B cell (primary cell): ENCODE measurements at regions not wholly inside any gene's neighbourhood (a gene's known extent, or its start where the extent isn't known, plus 50 kb on each side); places are given as distances from the start of the nearest gene placed in this dataset.

Source experiments
- ATAC-seq: fragments of 200-7000 bp; cut with Tn5 transposase; one replicate; pipeline ENCODE4 v1.10.0; 2021; ENCODE audit warnings: low read depth, mild to moderate bottlenecking, moderate number of reproducible peaks, moderate library complexity
- CTCF ChIA-PET: fragments of 350-600 bp; sonication (Branson Sonifier 250); formaldehyde crosslinking; loops from one replicate; lab custom pipeline; 2021; ENCODE audit warnings: antibody characterized with exemption, inconsistent platforms; lab: Charles Lee
- POLR2A ChIA-PET: fragments of 350-600 bp; sonication (Branson Sonifier 250); formaldehyde crosslinking; loops from one replicate; lab custom pipeline; 2021; ENCODE audit warnings: antibody characterized with exemption; lab: Charles Lee
- DNase-seq: peaks from one replicate; pipeline ENCODE4 v3.0.0; 2013
- H2AFZ ChIP-seq: 2 replicates; pipeline ENCODE4 v1.6.1; 2012; ENCODE audit warnings: mild to moderate bottlenecking, low read depth, low read length; ENCODE audit not compliant: insufficient read depth, poor library complexity, severe bottlenecking
- H3K27ac ChIP-seq, 2 donors: 1 replicate in 1 of 2; 2 replicates in 1 of 2; pipeline ENCODE4 v1.5.1; 2012 to 2013; ENCODE audit warnings: low read length in 2 of 2, mild to moderate bottlenecking in 2 of 2, moderate library complexity in 1 of 2
- H3K27me3 ChIP-seq, 4 experiments: fragments of 200-600 bp in 1 of 4; sonication (generic) in 1 of 4; replicated peaks in 1 of 4; 1 replicate in 2 of 4; 2 replicates in 2 of 4; pipeline versions ENCODE4 v1.6.1 to v1.7.0; 2013 to 2016; ENCODE audit warnings: low read length in 3 of 4, mild to moderate bottlenecking in 2 of 4, mixed read lengths in 1 of 4, moderate library complexity in 1 of 4; ENCODE audit not compliant: insufficient read depth in 4 of 4, control insufficient read depth in 3 of 4; ENCODE audit errors: control extremely low read depth in 1 of 4
- H3K36me3 ChIP-seq, 2 experiments: replicated peaks in 1 of 2; 1 replicate in 1 of 2; 2 replicates in 1 of 2; pipeline versions ENCODE4 v1.6.1 to v1.7.1; 2013; ENCODE audit warnings: low read length in 1 of 2; ENCODE audit not compliant: insufficient read depth in 2 of 2, control insufficient read depth in 1 of 2; ENCODE audit errors: control extremely low read depth in 1 of 2, extremely low read depth in 1 of 2
- H3K4me1 ChIP-seq, 2 donors: fragments of 200-600 bp in 1 of 2; sonication (generic) in 1 of 2; 1 replicate in 1 of 2; 2 replicates in 1 of 2; pipeline versions ENCODE4 v1.5.1 to v1.6.1; 2013 to 2017; ENCODE audit warnings: low read length in 2 of 2; ENCODE audit not compliant: control insufficient read depth in 2 of 2, insufficient read depth in 2 of 2
- H3K4me2 ChIP-seq: replicated peaks from 2 replicates; pipeline ENCODE3; 2012; ENCODE audit warnings: mild to moderate bottlenecking, low read depth, low read length; ENCODE audit not compliant: poor library complexity, severe bottlenecking
- H3K4me3 ChIP-seq, 5 experiments: fragments of 200-600 bp in 1 of 5; sonication (generic) in 1 of 5; 1 replicate in 3 of 5; 2 replicates in 2 of 5; pipeline versions ENCODE4 v1.5.1 to v1.7.0; 2011 to 2016; ENCODE audit warnings: low read length in 4 of 5, mild to moderate bottlenecking in 4 of 5, low read depth in 2 of 5, control low read depth in 1 of 5, moderate library complexity in 1 of 5; ENCODE audit not compliant: insufficient read depth in 1 of 5; ENCODE audit errors: control extremely low read depth in 1 of 5, extremely low read depth in 1 of 5
- H3K79me2 ChIP-seq: fragments of 200-600 bp; sonication (generic); one replicate; pipeline ENCODE4 v1.6.0; 2016; ENCODE audit warnings: low read length; ENCODE audit not compliant: control insufficient read depth, insufficient read depth
- H3K9ac ChIP-seq: fragments of 200-600 bp; sonication (generic); 2 replicates; pipeline ENCODE4 v1.6.1; 2017; ENCODE audit warnings: mild to moderate bottlenecking, low read length, moderate library complexity
- H3K9me3 ChIP-seq, 3 donors: one replicate each; pipeline versions ENCODE4 v1.6.1 to v1.7.1; 2013; ENCODE audit warnings: low read length in 2 of 3; ENCODE audit not compliant: control insufficient read depth in 2 of 3, insufficient read depth in 1 of 3; ENCODE audit errors: control extremely low read depth in 1 of 3
- H4K20me1 ChIP-seq: 2 replicates; pipeline ENCODE4 v1.6.0; 2012; ENCODE audit warnings: mild to moderate bottlenecking, low read length; ENCODE audit not compliant: insufficient read depth, control insufficient read depth, poor library complexity, severe bottlenecking
- H3K27ac Mint-ChIP-seq: one replicate; pipeline ENCODE4 v1.8.0; 2021; ENCODE audit warnings: mixed read lengths
- H3K27me3 Mint-ChIP-seq: one replicate; pipeline ENCODE4 v1.8.0; 2021; ENCODE audit warnings: mixed read lengths
- H3K4me1 Mint-ChIP-seq: one replicate; pipeline ENCODE4 v1.8.0; 2021; ENCODE audit warnings: mixed read lengths
- H3K4me3 Mint-ChIP-seq: one replicate; pipeline ENCODE4 v1.8.0; 2021; ENCODE audit warnings: mixed read lengths
- H3K9me3 Mint-ChIP-seq: one replicate; pipeline ENCODE4 v1.8.0; 2022; ENCODE audit warnings: mixed read lengths; ENCODE audit not compliant: insufficient read depth
- EZH2 ChIP-seq: IDR thresholded peaks from 2 replicates; pipeline ENCODE4 v1.6.1; 2012; ENCODE audit warnings: borderline replicate concordance, low read depth, mild to moderate bottlenecking, moderate library complexity, low read length; ENCODE audit not compliant: insufficient read depth, poor library complexity, severe bottlenecking
- WGBS: methylation state at CpG from one replicate; pipeline ENCODE4 v1.1.5; 2013; ENCODE audit warnings: missing lambda C conversion rate; ENCODE audit not compliant: insufficient coverage; 5-methylcytosine and 5-hydroxymethylcytosine counted together
- intact Hi-C: fragments of 100-400 bp; cut with micrococcal nuclease; formaldehyde crosslinking; loops from one replicate; pipeline ENCODE4 v1.10.0; 2022
- TF ChIP-seq, protein P1 (sequence below): fragments of 200-600 bp; IDR thresholded peaks from one replicate; pipeline ENCODE4 v1.8.0; 2022; ENCODE audit warnings: antibody characterized with exemption, mild to moderate bottlenecking

DNA sequence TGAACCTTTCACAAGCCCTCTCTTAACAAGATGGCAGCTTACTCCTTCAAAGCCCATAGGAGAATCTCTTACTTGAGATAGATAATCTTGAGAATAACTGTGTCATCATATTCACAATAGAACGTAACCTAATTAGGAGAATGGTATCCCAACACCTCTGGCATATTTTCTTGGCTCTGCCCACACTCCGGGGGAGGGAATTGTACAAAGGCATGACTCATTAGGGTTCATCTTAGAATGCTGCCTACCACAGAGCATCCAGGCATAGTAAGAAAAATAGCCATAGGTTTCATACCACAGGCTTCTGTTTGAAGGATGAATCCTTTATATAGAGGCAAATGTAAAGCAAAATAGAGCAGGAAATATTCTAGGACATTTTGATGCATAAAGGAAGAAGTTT is 1100.6 kb upstream of the CITED2 start:
- no peak overlapping the region for H3K9ac ChIP-seq
- H3K9me3 ChIP-seq: no peaks in the 10 kb centered on the region
- H3K4me1 ChIP-seq: no peaks in the 10 kb centered on the region
- H2AFZ ChIP-seq: no peak overlapping the region
- H3K27ac Mint-ChIP-seq: no peak overlapping the region
- no peaks in the 10 kb centered on the region for H3K4me1 Mint-ChIP-seq
- ATAC-seq (no peak), DNase-seq (no peak)
- no peaks in the 10 kb centered on the region for H3K27me3 ChIP-seq
- ChIA-PET CTCF (no interaction called here), POLR2A (no interaction called here)
- intact Hi-C loops: no loop called here
- H3K79me2 ChIP-seq: no peaks in the 10 kb centered on the region
- H3K4me3 Mint-ChIP-seq: no peak overlapping the region
- H3K27ac ChIP-seq: no peak overlapping the region
- no peak overlapping the region for H3K4me2 ChIP-seq
- no peaks in the 10 kb centered on the region for H3K27me3 Mint-ChIP-seq
- H3K36me3 ChIP-seq: no peaks in the 10 kb centered on the region
- no peaks in the 10 kb centered on the region for H3K9me3 Mint-ChIP-seq
- TF ChIP-seq EZH2: no peak
- TF ChIP-seq, protein P1, sequence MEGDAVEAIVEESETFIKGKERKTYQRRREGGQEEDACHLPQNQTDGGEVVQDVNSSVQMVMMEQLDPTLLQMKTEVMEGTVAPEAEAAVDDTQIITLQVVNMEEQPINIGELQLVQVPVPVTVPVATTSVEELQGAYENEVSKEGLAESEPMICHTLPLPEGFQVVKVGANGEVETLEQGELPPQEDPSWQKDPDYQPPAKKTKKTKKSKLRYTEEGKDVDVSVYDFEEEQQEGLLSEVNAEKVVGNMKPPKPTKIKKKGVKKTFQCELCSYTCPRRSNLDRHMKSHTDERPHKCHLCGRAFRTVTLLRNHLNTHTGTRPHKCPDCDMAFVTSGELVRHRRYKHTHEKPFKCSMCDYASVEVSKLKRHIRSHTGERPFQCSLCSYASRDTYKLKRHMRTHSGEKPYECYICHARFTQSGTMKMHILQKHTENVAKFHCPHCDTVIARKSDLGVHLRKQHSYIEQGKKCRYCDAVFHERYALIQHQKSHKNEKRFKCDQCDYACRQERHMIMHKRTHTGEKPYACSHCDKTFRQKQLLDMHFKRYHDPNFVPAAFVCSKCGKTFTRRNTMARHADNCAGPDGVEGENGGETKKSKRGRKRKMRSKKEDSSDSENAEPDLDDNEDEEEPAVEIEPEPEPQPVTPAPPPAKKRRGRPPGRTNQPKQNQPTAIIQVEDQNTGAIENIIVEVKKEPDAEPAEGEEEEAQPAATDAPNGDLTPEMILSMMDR: no peak
- no peaks in the 10 kb centered on the region for H4K20me1 ChIP-seq
- WGBS: 100% methylated on average over 1 of the region's 2 CpGs
- no peak overlapping the region for H3K4me3 ChIP-seq

DNA sequence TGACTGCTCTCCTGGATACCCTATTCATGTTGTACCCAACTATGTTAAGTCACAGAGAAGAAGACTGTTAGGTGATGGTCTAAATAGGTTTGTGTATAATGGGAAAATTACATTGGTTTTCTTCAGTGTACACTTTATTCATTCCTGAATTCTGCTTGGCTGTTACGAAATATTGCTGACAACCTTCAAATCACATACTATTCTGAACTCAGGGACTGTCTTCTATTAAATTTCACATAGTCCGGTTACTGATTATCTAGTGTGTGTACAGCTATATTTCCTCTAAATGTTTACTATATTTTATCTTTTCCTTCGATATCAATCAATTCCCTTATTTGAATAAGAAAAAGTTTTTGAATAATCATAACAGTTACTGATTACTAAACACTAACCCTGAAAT is 1090.3 kb upstream of the CITED2 start:
- Histone ChIP-seq H4K20me1 (no peaks in the 10 kb centered on the region), H3K27ac (no peak overlapping the region), H3K27me3 (no peaks in the 10 kb centered on the region), H3K79me2 (no peaks in the 10 kb centered on the region), H3K4me2 (no peak overlapping the region), H3K9me3 (no peaks in the 10 kb centered on the region), H3K36me3 (no peaks in the 10 kb centered on the region), H3K9ac (no peak overlapping the region), H3K4me1 (no peaks in the 10 kb centered on the region), H3K4me3 (no peak overlapping the region), H2AFZ (no peak overlapping the region)
- ChIA-PET CTCF (no interaction called here), POLR2A (no interaction called here)
- Mint-ChIP-seq H3K9me3 (peaks cover 2% of the 10 kb centered on the region), H3K4me3 (no peak overlapping the region), H3K27ac (no peak overlapping the region), H3K4me1 (no peaks in the 10 kb centered on the region), H3K27me3 (peaks cover 3% of the 10 kb centered on the region)
- intact Hi-C loops: no loop called here
- DNase-seq (no peak), ATAC-seq (no peak)
- WGBS: no CpG with 5 or more reads among the region's 3 CpGs
- TF ChIP-seq, protein P1: no peak
